CD4-positive, alpha-beta T cell treated with Interleukin-15 for 4 hours (primary cell): ENCODE measurements at regions not wholly inside any gene's neighbourhood (a gene's known extent, or its start where the extent isn't known, plus 50 kb on each side); places are given as distances from the start of the nearest gene placed in this dataset.
"Not testable (repeated sequence)": the region's sequence is repeated elsewhere in the genome, so short reads cannot be mapped to it uniquely, and the experiment has no call there.

Experiments used
- DNase-seq: peaks from one replicate; pipeline ENCODE4 v3.0.0-alpha.2; 2020; ENCODE audit warnings: low spot score

- no peak for DNase-seq
Observed at GRCh38 chr4:17058916-17059741, 160.7 kb upstream of the LDB2 start.

GRCh38 chr4:17058536-17058915 is 160.1 kb upstream of the LDB2 start:
- no peak for DNase-seq

- DNase-seq, result no peak
Observed at GRCh38 chr4:17057035-17057434, 158.6 kb upstream of the LDB2 start.

GRCh38 chr4:17055788-17056187 is 157.3 kb upstream of the LDB2 start:
- no peak for DNase-seq

GRCh38 chr4:17045866-17046265 is 147.4 kb upstream of the LDB2 start:
- DNase-seq, result no peak

GRCh38 chr4:17038510-17039176 is 140.2 kb upstream of the LDB2 start:
- no peak for DNase-seq

- no peak for DNase-seq
Observed at GRCh38 chr4:17033768-17034181, 135.3 kb upstream of the LDB2 start.

- DNase-seq, result no peak
Observed at GRCh38 chr4:17033025-17033767, 134.8 kb upstream of the LDB2 start.

- no peak for DNase-seq
Observed at GRCh38 chr4:17030543-17030942, 132.1 kb upstream of the LDB2 start.

- DNase-seq, result no peak
Observed at GRCh38 chr4:17029964-17030363, 131.5 kb upstream of the LDB2 start.

GRCh38 chr4:17029432-17029831 is 131.0 kb upstream of the LDB2 start:
- DNase-seq, result no peak

GRCh38 chr4:17027495-17027894 is 129.1 kb upstream of the LDB2 start:
- DNase-seq, result no peak

- DNase-seq, result no peak
Observed at GRCh38 chr4:17024425-17024824, 126.0 kb upstream of the LDB2 start.

GRCh38 chr4:17020901-17021300 is 122.5 kb upstream of the LDB2 start:
- no peak for DNase-seq

GRCh38 chr4:17020451-17020850 is 122.0 kb upstream of the LDB2 start:
- no peak for DNase-seq

GRCh38 chr4:17018621-17019020 is 120.2 kb upstream of the LDB2 start:
- DNase-seq, result not testable (repeated sequence)

GRCh38 chr4:17018013-17018412 is 119.6 kb upstream of the LDB2 start:
- DNase-seq, result no peak

- no peak for DNase-seq
Observed at GRCh38 chr4:17013382-17014006, 115.0 kb upstream of the LDB2 start.

- DNase-seq, result no peak
Observed at GRCh38 chr4:17012451-17012850, 114.0 kb upstream of the LDB2 start.

GRCh38 chr4:17010426-17011087 is 112.1 kb upstream of the LDB2 start:
- DNase-seq, result no peak

GRCh38 chr4:17009871-17010367 is 111.5 kb upstream of the LDB2 start:
- DNase-seq, result no peak
